Endothelial cell of umbilical vein (primary cell): ENCODE measurements at regions not wholly inside any gene's neighbourhood (a gene's known extent, or its start where the extent isn't known, plus 50 kb on each side); places are given as distances from the start of the nearest gene placed in this dataset.

Source experiments
- BruUV-seq: library from RNA; stranded (reverse); fragments of 400-500 nt; replicated peaks from 2 replicates; lab custom pipeline; 2021; lab: Mats Ljungman, UMichigan
- CTCF ChIA-PET: fragments of 300-600, 350-600 bp; sonication (Branson Sonifier 250); formaldehyde crosslinking; loops from one replicate; lab custom pipeline; 2021; ENCODE audit warnings: antibody characterized with exemption, inconsistent platforms; lab: Charles Lee
- POLR2A ChIA-PET: fragments of 300-600, 350-600 bp; sonication (Branson Sonifier 250); formaldehyde crosslinking; loops from one replicate; lab custom pipeline; 2021; ENCODE audit warnings: antibody characterized with exemption, inconsistent platforms; lab: Charles Lee
- DNase-seq: peaks from one replicate; pipeline ENCODE4 v3.0.0-alpha.2; 2011; ENCODE audit warnings: low read depth, low spot score
- FAIRE-seq: peaks from 2 replicates; lab custom pipeline; 2011; peaks lifted over from hg19 to GRCh38; lab: Jason Lieb, UNC
- H2AFZ ChIP-seq: 2 replicates; pipeline ENCODE4 v1.6.0; 2012; ENCODE audit warnings: low read depth, low read length, control low read depth, inconsistent platforms
- H3K27ac ChIP-seq: 2 replicates; pipeline ENCODE4 v1.5.1; 2011; ENCODE audit warnings: low read depth, mild to moderate bottlenecking, control low read depth, low read length, moderate library complexity; ENCODE audit not compliant: insufficient read depth
- H3K27me3 ChIP-seq, 2 experiments: 2 replicates each; pipeline versions ENCODE4 v1.6.0 to v1.6.1; 2011; ENCODE audit warnings: low read length in 2 of 2, mixed read lengths in 1 of 2; ENCODE audit not compliant: control insufficient read depth in 2 of 2, insufficient read depth in 2 of 2
- H3K36me3 ChIP-seq, 2 experiments: 2 replicates in 1 of 2; 3 replicates in 1 of 2; pipeline ENCODE4 v1.5.1; 2011; ENCODE audit warnings: low read length in 2 of 2, mild to moderate bottlenecking in 1 of 2, moderate library complexity in 1 of 2; ENCODE audit not compliant: control insufficient read depth in 2 of 2, insufficient read depth in 2 of 2; ENCODE audit errors: extremely low read depth in 1 of 2
- H3K4me1 ChIP-seq: 3 replicates; pipeline ENCODE4 v1.5.1; 2011; ENCODE audit warnings: mild to moderate bottlenecking, low read length; ENCODE audit not compliant: control insufficient read depth, insufficient read depth; ENCODE audit errors: extremely low read depth
- H3K4me2 ChIP-seq: 2 replicates; pipeline ENCODE4 v1.6.1; 2011; ENCODE audit warnings: low read length, control low read depth, mixed read lengths; ENCODE audit not compliant: insufficient read depth
- H3K4me3 ChIP-seq, 3 experiments: fragments of 200-600 bp in 1 of 3; sonication (generic), shearing (Covaris generic) in 1 of 3; replicated peaks in 1 of 3; 2 replicates each; pipeline ENCODE4 v1.5.1; 2011 to 2016; ENCODE audit warnings: control low read depth in 3 of 3, low read length in 3 of 3, mild to moderate bottlenecking in 2 of 3, inconsistent platforms in 1 of 3, low read depth in 1 of 3, moderate library complexity in 1 of 3; ENCODE audit not compliant: insufficient read depth in 1 of 3
- H3K79me2 ChIP-seq: 2 replicates; pipeline ENCODE4 v1.6.0; 2012; ENCODE audit warnings: low read length, inconsistent platforms; ENCODE audit not compliant: control insufficient read depth, insufficient read depth
- H3K9ac ChIP-seq: replicated peaks from 2 replicates; pipeline ENCODE3; 2011; ENCODE audit warnings: low read length, control low read depth; ENCODE audit not compliant: insufficient read depth; ENCODE audit errors: extremely low read depth
- H3K9me1 ChIP-seq: replicated peaks from 3 replicates; pipeline ENCODE4 v1.6.0; 2011; ENCODE audit warnings: mild to moderate bottlenecking, low read length; ENCODE audit not compliant: control insufficient read depth, insufficient read depth; ENCODE audit errors: extremely low read depth
- H3K9me3 ChIP-seq: replicated peaks from 2 replicates; pipeline ENCODE4 v1.5.1; 2012; ENCODE audit warnings: low read length, inconsistent platforms; ENCODE audit not compliant: control insufficient read depth, insufficient read depth
- H4K20me1 ChIP-seq: replicated peaks from 2 replicates; pipeline ENCODE3; 2011; ENCODE audit warnings: mild to moderate bottlenecking, low read length; ENCODE audit not compliant: control insufficient read depth, insufficient read depth; ENCODE audit errors: extremely low read depth
- EZH2 ChIP-seq: IDR thresholded peaks from 2 replicates; pipeline ENCODE4 v1.6.1; 2012; ENCODE audit warnings: borderline replicate concordance, low read depth, mild to moderate bottlenecking, moderate library complexity, low read length, inconsistent platforms; ENCODE audit not compliant: severe bottlenecking
- FOS ChIP-seq: IDR thresholded peaks from 2 replicates; pipeline ENCODE4 v1.6.1; 2011; ENCODE audit warnings: mild to moderate bottlenecking, low read length, moderate library complexity, borderline replicate concordance; ENCODE audit not compliant: insufficient read depth
- GATA2 ChIP-seq: IDR thresholded peaks from 2 replicates; pipeline ENCODE4 v1.7.0; 2011; ENCODE audit warnings: low read depth, mild to moderate bottlenecking, moderate library complexity, mixed read lengths, low read length; ENCODE audit not compliant: insufficient read length, insufficient read depth
- JUN ChIP-seq: IDR thresholded peaks from 2 replicates; pipeline ENCODE4 v1.6.1; 2011; ENCODE audit warnings: borderline replicate concordance, low read depth; ENCODE audit not compliant: insufficient read length, insufficient read depth
- MYC ChIP-seq: IDR thresholded peaks from one replicate; pipeline ENCODE4 v1.6.1; 2011; ENCODE audit warnings: mild to moderate bottlenecking, low read depth, low read length
- POLR2AphosphoS5 ChIP-seq: IDR thresholded peaks from 2 replicates; pipeline ENCODE4 v1.6.1; 2012; ENCODE audit warnings: low read depth, mild to moderate bottlenecking, control low read depth, low read length, moderate library complexity; ENCODE audit not compliant: insufficient read depth
- dilution Hi-C: fragments of 300-500 bp; cut with MboI; formaldehyde crosslinking; loops from one replicate; pipeline ENCODE4 v1.15.0; 2019; ENCODE audit warnings: low sequenced_read_pairs; ENCODE audit not compliant: extremely low pct_ligation_motif_present
- intact Hi-C: fragments of 100-400 bp; cut with micrococcal nuclease; formaldehyde crosslinking; loops from one replicate; pipeline ENCODE4 v1.10.0; 2022
- TF ChIP-seq, protein P1 (sequence below), 2 donors: IDR thresholded peaks; 1 replicate in 1 of 2; 2 replicates in 1 of 2; pipeline ENCODE4 v1.5.1; 2011; ENCODE audit warnings: low read length in 2 of 2, mild to moderate bottlenecking in 2 of 2, moderate library complexity in 2 of 2, control low read depth in 1 of 2, inconsistent platforms in 1 of 2, low read depth in 1 of 2; ENCODE audit not compliant: insufficient read depth in 1 of 2; ENCODE audit errors: extremely low read depth in 1 of 2

DNA sequence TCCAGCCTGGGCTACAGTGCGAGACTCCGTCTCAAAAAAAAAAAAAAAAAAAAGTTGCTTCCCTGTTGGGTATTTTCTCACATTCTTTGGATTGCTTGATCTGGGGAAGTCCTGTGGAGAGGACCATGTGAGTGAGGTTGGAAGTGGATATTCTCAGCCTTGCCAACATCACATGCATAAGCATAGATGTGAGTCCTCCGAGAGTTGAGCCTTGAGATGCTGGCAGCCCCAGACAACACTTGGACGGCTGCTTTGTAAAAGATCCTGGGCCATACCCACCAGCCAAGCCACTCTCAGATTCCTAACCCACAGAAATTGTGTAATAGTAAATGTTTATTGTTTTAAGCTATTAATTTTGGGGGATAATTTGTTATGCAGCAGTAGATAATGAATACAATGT is 1570.0 kb upstream of the GOT2 start:
- intact Hi-C loops (no loop called here), dilution Hi-C loops (no loop called here)
- TF ChIP-seq EZH2 (no peak), MYC (no peak), POLR2AphosphoS5 (no peak), FOS (no peak), GATA2 (no peak), JUN (no peak)
- TF ChIP-seq, protein P1, sequence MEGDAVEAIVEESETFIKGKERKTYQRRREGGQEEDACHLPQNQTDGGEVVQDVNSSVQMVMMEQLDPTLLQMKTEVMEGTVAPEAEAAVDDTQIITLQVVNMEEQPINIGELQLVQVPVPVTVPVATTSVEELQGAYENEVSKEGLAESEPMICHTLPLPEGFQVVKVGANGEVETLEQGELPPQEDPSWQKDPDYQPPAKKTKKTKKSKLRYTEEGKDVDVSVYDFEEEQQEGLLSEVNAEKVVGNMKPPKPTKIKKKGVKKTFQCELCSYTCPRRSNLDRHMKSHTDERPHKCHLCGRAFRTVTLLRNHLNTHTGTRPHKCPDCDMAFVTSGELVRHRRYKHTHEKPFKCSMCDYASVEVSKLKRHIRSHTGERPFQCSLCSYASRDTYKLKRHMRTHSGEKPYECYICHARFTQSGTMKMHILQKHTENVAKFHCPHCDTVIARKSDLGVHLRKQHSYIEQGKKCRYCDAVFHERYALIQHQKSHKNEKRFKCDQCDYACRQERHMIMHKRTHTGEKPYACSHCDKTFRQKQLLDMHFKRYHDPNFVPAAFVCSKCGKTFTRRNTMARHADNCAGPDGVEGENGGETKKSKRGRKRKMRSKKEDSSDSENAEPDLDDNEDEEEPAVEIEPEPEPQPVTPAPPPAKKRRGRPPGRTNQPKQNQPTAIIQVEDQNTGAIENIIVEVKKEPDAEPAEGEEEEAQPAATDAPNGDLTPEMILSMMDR (IDR thresholded peaks at IDR 0.05; ENCODE audit: extremely low read depth in 1 of 2, insufficient read depth in 1 of 2, low read depth in 1 of 2, low read length in 2 of 2), result no peak
- no peak for FAIRE-seq
- Histone ChIP-seq H3K9ac (no peak overlapping the region), H4K20me1 (no peaks in the 10 kb centered on the region), H3K4me3 (no peak overlapping the region), H3K4me1 (no peaks in the 10 kb centered on the region), H3K27me3 (no peaks in the 10 kb centered on the region), H3K36me3 (no peaks in the 10 kb centered on the region), H3K4me2 (no peak overlapping the region), H3K9me1 (no peaks in the 10 kb centered on the region), H3K79me2 (no peaks in the 10 kb centered on the region), H3K9me3 (no peaks in the 10 kb centered on the region), H3K27ac (no peak overlapping the region), H2AFZ (no peak overlapping the region)
- POLR2A ChIA-PET, result no interaction called here
- no TSS peak for BruUV-seq
- no peak for DNase-seq
- CTCF ChIA-PET, result no interaction called here
